SK-N-MC (cell line): ENCODE measurements at regions not wholly inside any gene's neighbourhood (a gene's known extent, or its start where the extent isn't known, plus 50 kb on each side); places are given as distances from the start of the nearest gene placed in this dataset.

ENCODE experiments used
- EZH2 ChIP-seq: fragments of 200-600 bp; sonication (generic); IDR thresholded peaks from one replicate; pipeline ENCODE4 v1.6.1; 2017; ENCODE audit warnings: antibody characterized with exemption
- FOXP2 ChIP-seq: optimal IDR thresholded peaks from 2 replicates; pipeline ENCODE3; 2011; ENCODE audit warnings: mild to moderate bottlenecking, moderate library complexity; ENCODE audit not compliant: insufficient read depth; ENCODE audit errors: extremely low read length, control extremely low read depth
- POLR2AphosphoS5 ChIP-seq: IDR thresholded peaks from 2 replicates; pipeline ENCODE4 v1.6.1; 2012; ENCODE audit warnings: mild to moderate bottlenecking, low read depth, low read length, borderline replicate concordance

- TF ChIP-seq EZH2 (no peak), POLR2AphosphoS5 (no peak), FOXP2 (no peak)
Observed at GRCh38 chr7:125490167-125490566, 560.5 kb upstream of the POT1 start.
